ENCODE measurements at regions not wholly inside any gene's neighbourhood (a gene's known extent, or its start where the extent isn't known, plus 50 kb on each side); places are given as distances from the start of the nearest gene placed in this dataset.

- WGBS (ENCODE audit: extremely low coverage, insufficient read length, low lambda C conversion rate), result no CpG with 5 or more reads among the region's 4 CpGs
Observed at GRCh38 chr15:25616471-25616870, 177.6 kb upstream of the UBE3A start.

More at GRCh38 chr15:25616471-25616870, 177.6 kb upstream of the UBE3A start:
- no peak overlapping the region for H2BK12ac ChIP-seq (ENCODE audit: insufficient read length, low read depth, low read length)
- H4K91ac ChIP-seq (ENCODE audit: insufficient read length, low read depth, low read length), result no peak overlapping the region
- H3K79me1 ChIP-seq (ENCODE audit: insufficient read depth, low read depth, low read length, poor library complexity, severe bottlenecking), result no peaks in the 10 kb centered on the region
- no peak overlapping the region for H2AFZ ChIP-seq (ENCODE audit: low read length)
- H3K4me2 ChIP-seq (ENCODE audit: insufficient read depth, insufficient read length, low read length), result no peak overlapping the region
- no peak overlapping the region for H2BK20ac ChIP-seq (ENCODE audit: low read depth, low read length, poor library complexity, severe bottlenecking)
- H4K8ac ChIP-seq (replicated peaks; ENCODE audit: insufficient read length, low read depth, low read length), result no peak overlapping the region
- H3K79me2 ChIP-seq (ENCODE audit: insufficient read depth, low read length), result no peaks in the 10 kb centered on the region
- no peak overlapping the region for H3K14ac ChIP-seq (ENCODE audit: insufficient read depth, low read length)
- no peak overlapping the region for H3K23ac ChIP-seq (ENCODE audit: insufficient read length, low read depth, low read length)
- no peak overlapping the region for H2BK120ac ChIP-seq (ENCODE audit: low read depth, low read length, poor library complexity, severe bottlenecking)
- no peak overlapping the region for H3K18ac ChIP-seq (ENCODE audit: insufficient read length, low read depth, low read length)
- no peak overlapping the region for H4K5ac ChIP-seq (ENCODE audit: insufficient read length, low read depth, low read length)
- no peak for TF ChIP-seq CTCF (conservative IDR thresholded peaks at IDR 0.05)
- H2AK5ac ChIP-seq (ENCODE audit: insufficient read length, low read length), result no peak overlapping the region
- no peak for DNase-seq
- peaks cover 3 to 5% of the 10 kb centered on the region in 2 experiments; a peak in 2 of 4 replicates for H3K4me1 Mint-ChIP-seq
- no peak overlapping the region for H3T11ph ChIP-seq (ENCODE audit: low read length)
- no peaks in the 10 kb centered on the region for H3K4me1 ChIP-seq (ENCODE audit: insufficient read depth, low read length)
- H3K27ac ChIP-seq (ENCODE audit: insufficient read length, low read depth, low read length), result no peak overlapping the region
- peaks cover 35% of the 10 kb centered on the region for H3K27me3 Mint-ChIP-seq (ENCODE audit: low read depth)
- no peaks in the 10 kb centered on the region for H4K20me1 ChIP-seq (ENCODE audit: control insufficient read depth, insufficient read depth, insufficient read length)
- H3K27me3 ChIP-seq (ENCODE audit: insufficient read depth, low read length), result no peaks in the 10 kb centered on the region
- no peaks in the 10 kb centered on the region; a peak in 1 of 7 replicates for H3K36me3 Mint-ChIP-seq (ENCODE audit: insufficient read depth in 1 of 3, low read depth in 3 of 3)
- no peak overlapping the region for H2BK15ac ChIP-seq (ENCODE audit: low read depth, low read length)
- no peak overlapping the region for H3K4me3 Mint-ChIP-seq
- no peak overlapping the region for H3K27ac Mint-ChIP-seq
- no peaks in the 10 kb centered on the region for H3K9me3 ChIP-seq (ENCODE audit: control insufficient read depth, low read depth, low read length)
- no peak overlapping the region for H3K9ac ChIP-seq (ENCODE audit: extremely low read depth, insufficient read length, low read length)
- no peak overlapping the region for H3K56ac ChIP-seq (ENCODE audit: insufficient read length, low read depth, low read length)
- H3K23me2 ChIP-seq (ENCODE audit: insufficient read length, low read depth, low read length, poor library complexity, severe bottlenecking), result no peaks in the 10 kb centered on the region
- no peak overlapping the region for H2BK5ac ChIP-seq (ENCODE audit: insufficient read length, low read length)
- no peak overlapping the region for H3K4ac ChIP-seq (ENCODE audit: low read depth, low read length)
- H3K9me3 Mint-ChIP-seq, result no peaks in the 10 kb centered on the region; a peak in 1 of 5 replicates
